HS-5 (cell line): ENCODE measurements at regions not wholly inside any gene's neighbourhood (a gene's known extent, or its start where the extent isn't known, plus 50 kb on each side); places are given as distances from the start of the nearest gene placed in this dataset.

Experiments used
- DNase-seq: peaks from one replicate; pipeline ENCODE4 v3.0.0-alpha.2; 2012; ENCODE audit warnings: low read depth

- DNase-seq, result no peak
Observed at GRCh38 chr18:25445430-25445829, 93.5 kb upstream of the ZNF521 start.

GRCh38 chr18:25443776-25444175, 91.8 kb upstream of the ZNF521 start:
- no peak for DNase-seq

GRCh38 chr18:25435149-25435782, 83.3 kb upstream of the ZNF521 start:
- no peak for DNase-seq

- DNase-seq, result no peak
Observed at GRCh38 chr18:25434745-25435144, 82.8 kb upstream of the ZNF521 start.

GRCh38 chr18:25433590-25433989, 81.6 kb upstream of the ZNF521 start:
- DNase-seq, result no peak

GRCh38 chr18:25425024-25425423, 73.1 kb upstream of the ZNF521 start:
- no peak for DNase-seq

GRCh38 chr18:25423760-25424159, 71.8 kb upstream of the ZNF521 start:
- DNase-seq, result no peak

- DNase-seq, result no peak
Observed at GRCh38 chr18:25423267-25423666, 71.3 kb upstream of the ZNF521 start.

- no peak for DNase-seq
Observed at GRCh38 chr18:25422230-25422629, 70.3 kb upstream of the ZNF521 start.

- DNase-seq, result no peak
Observed at GRCh38 chr18:25420077-25420825, 68.3 kb upstream of the ZNF521 start.

GRCh38 chr18:25416374-25416773, 64.4 kb upstream of the ZNF521 start:
- DNase-seq, result no peak

GRCh38 chr18:25409971-25410370, 58.0 kb upstream of the ZNF521 start:
- DNase-seq, result no peak

- DNase-seq, result no peak
Observed at GRCh38 chr18:25408293-25408692, 56.3 kb upstream of the ZNF521 start.
